ENCODE measurements at regions not wholly inside any gene's neighbourhood (a gene's known extent, or its start where the extent isn't known, plus 50 kb on each side); places are given as distances from the start of the nearest gene placed in this dataset.

DNA sequence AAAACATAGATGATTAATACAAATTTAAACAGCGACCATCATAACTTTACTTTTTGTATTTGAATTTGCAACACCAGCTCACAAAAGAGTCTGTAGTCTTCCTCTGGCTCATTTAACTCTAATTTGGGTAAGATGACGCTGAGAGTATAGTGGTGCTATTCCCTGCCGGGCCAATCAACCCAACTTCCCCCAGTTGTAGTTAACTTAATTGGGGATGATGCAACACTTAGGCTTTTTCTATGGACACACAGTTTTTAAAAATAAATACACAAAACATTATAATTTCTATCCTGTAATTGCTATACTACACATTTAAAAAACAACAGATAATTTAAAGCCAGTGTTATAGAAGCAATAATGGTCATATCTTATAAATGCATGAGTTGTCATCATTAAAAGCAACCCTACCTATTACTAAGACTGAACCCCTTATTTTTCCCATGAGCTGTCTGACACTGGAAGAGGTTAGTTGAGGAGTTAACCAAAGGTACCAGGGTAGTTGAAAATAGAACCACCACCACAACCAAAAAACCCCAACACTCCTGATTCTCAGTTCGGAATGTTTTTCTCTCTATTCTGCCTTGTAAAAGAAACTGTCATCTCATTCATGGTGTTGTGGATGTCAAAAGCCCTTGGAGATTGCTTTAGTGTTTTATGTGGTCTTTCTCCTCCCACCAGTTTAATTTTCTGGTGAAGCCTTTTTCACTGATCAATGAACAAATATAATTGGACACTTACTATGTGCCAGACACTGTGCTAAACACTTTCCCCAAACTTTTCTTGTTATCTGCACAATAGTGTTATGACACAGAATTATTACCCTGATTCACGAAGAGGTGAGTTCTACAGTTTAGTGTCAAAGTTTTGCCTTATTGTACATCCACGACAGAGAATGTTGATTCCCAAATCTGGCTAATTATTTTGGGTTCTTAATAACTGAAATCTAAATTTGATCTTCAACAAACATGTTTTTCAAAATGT is 61.5 kb upstream of the RAPGEF2 start:
- DNase-seq (ENCODE audit: low read depth) = no peak

DNA sequence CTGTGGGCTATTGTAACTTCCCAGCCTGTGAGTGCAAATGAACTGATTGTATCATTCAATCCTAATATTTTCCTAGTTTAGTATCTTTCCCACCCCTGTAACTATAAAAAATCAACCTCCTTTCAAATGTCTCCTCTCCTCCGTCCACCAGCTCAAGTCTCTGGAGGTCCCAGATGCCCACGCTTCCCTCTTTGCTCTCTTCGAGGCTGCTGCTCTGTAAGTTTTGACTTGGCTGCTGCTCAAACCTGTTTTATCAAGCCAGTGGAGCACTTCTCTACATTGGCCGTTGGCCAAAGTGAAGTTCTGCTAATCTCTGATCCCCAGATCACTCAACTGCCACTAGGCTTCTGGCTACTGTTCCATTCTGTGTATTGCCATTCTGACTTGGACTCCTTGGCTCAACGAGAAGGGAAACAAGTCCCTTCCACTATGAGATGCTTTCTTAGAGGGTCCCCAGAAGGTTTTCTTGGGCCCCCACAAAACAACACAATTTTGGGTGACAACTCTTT is 60.7 kb upstream of the RAPGEF2 start:
- DNase-seq (ENCODE audit: low read depth) = no peak

DNA sequence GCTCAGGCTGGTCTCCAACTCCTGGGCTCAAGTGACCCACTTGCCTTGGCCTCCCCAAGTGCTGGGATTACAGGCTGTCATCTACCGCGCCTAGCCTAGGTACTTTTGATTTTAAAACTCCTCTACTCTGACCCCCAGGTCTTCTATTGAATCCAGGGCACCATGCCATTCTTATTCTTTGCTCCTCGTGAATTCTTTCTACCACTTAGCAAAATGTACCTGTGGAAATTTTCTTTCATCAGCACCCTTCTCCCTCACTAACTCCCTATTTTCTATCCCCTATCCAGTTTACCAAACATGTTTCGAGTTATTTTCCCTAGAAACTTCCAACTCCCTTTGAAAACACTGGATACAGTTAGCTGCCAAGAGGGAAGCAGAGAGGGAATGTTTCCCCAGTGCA is 60.0 kb upstream of the RAPGEF2 start:
- no peak for DNase-seq (ENCODE audit: low read depth)

DNA sequence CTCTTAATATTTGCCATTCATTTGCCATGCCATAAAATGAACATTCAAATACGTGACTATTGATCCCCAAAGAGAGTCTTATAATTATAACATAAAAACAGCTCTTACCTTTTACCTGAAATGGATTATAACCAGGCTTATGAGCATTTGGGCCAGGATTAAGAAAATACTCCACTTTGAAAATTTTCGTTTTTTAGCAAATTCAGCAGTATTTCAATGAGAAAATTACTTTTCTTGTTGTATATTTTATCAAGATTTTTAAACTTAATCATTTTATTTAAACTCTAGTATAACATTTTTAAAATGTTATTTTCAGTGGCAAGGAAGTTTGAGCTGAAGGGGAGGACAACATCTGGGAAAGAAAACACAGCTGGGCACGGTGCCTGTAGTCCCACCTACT is 59.0 kb upstream of the RAPGEF2 start:
- DNase-seq (ENCODE audit: low read depth) = no peak

DNA sequence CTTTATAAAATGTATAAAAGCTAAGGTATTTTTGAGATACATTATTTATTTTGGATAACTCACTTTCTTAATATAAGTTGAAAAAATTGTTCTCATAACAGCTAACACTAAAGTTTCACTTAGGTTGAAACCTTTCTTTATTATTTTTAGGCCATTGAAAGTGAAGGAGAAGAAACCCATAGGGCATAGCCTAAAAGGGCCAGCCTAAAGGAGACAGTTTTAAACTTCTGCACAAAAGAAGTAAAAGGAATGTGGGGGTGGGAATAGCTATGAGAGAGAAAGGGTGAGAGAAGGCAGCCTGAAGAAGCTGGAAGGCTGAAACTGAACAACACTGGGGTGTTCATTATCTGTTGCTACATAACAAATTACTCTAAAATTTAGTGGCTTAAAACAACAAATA is 57.6 kb upstream of the RAPGEF2 start:
- no peak for DNase-seq (ENCODE audit: low read depth)

DNA sequence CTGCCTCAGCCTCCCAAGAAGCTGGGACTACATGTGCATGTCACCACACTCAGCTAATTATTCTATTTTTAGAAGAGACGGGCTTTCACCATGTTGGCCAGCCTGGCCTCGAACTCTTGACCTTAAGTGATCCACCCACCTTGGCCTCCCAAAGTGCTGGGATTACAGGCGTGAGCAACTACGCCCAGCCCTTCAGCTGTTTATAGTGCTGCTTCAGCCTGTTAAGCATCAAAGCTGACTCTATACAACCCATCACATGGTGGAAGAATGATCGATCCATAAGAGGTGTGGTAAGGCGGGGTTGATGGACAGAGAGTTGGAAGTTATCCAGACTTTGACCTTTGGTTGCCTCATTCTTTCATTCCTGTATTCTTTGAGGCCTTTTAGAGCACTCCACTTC is 56.2 kb upstream of the RAPGEF2 start:
- DNase-seq (ENCODE audit: low read depth) = no peak

DNA sequence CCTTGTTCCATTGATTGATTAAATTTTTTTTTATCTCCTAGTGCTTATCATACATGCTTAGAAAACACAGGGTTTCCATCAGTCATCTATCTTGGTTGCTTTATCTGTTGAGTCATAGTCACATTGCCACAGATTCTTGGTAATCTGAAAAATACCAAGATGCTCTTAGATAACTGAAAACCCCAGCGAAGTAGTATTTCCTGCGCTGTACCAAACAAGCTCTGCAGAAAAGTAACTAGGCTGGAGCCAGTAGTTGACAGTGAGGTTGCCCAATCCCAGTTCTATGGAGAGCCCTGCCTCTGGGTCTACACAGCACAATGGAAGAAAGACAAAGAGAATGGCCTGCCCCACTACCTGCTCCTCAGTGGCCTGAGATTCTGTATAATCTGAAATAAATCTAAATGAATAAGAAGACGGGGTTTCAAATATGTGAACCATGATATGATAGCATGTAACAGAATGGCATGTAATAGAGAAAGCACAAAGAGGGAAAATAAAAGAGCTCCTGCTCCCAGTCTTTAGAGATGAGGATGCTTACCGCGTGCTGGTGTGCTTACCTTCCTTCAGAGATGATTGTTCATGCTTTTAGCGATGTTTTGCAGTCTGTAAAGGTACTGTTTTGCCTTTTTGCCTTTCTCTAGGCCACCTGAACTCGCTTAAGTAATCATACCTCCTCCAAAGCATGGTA is 55.3 kb upstream of the RAPGEF2 start:
- DNase-seq (ENCODE audit: low read depth) = no peak

DNA sequence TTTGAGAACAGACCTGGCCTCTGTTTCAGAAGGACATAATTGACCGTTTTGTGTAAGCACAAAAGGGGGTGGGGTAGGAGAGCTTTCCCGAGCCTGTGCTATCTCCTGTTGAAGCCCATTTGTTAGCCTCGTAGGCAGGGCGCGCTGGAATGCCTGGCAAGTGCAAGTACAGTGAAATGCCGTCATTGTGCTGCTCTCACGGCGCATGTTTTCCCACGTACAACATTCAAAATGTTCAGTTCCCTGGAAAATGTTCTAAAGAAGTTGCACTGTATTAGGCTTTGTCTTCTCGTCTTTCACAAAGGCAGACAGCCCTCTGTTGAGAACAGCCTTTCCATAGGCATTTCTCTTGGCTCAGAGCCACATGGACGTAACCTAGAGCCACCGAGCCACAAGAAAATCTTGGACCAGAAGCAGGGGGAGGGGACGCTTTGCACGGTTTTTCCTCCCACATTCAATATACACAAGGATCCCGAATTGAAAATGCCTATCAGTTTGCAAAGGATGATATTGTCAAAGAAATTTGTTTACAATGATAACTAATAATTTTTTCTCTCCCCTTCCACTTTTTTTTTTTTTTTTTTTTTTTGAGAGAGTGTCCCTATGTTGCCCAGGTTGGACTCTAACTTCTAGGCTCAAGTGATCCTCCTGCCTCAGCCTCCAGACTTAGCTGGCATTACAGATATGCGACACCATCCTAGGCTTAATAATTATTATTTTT is 54.6 kb upstream of the RAPGEF2 start:
- DNase-seq (ENCODE audit: low read depth) = peak; percentile 44

DNA sequence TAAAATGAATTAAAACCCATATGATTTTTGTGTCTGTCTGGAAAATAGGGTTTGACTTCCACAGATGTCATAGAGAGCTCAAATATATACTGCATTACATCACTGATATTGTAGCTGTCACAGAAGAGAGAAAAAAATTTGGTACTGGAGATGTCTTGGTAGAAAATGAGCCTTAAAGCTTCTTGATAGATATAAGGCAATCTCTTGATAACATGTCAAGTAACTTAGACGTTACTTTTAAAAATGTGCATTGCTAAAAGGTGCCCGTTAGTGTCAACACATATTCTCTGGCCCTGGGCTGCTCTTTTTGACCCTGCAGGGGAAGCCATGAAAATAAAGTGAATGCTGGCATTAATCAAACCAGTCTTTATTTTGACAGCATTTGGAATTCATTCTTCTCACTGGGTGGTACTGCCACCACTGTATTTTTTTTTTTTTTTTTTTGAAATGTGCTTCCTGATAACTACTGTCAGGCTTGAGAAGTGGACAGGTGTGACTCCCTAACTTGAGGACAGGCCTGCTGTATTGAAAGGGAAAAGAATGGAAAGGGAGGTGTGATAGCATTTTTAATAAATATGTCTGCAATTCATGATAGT is 53.0 kb upstream of the RAPGEF2 start:
- DNase-seq (ENCODE audit: low read depth) = no peak

DNA sequence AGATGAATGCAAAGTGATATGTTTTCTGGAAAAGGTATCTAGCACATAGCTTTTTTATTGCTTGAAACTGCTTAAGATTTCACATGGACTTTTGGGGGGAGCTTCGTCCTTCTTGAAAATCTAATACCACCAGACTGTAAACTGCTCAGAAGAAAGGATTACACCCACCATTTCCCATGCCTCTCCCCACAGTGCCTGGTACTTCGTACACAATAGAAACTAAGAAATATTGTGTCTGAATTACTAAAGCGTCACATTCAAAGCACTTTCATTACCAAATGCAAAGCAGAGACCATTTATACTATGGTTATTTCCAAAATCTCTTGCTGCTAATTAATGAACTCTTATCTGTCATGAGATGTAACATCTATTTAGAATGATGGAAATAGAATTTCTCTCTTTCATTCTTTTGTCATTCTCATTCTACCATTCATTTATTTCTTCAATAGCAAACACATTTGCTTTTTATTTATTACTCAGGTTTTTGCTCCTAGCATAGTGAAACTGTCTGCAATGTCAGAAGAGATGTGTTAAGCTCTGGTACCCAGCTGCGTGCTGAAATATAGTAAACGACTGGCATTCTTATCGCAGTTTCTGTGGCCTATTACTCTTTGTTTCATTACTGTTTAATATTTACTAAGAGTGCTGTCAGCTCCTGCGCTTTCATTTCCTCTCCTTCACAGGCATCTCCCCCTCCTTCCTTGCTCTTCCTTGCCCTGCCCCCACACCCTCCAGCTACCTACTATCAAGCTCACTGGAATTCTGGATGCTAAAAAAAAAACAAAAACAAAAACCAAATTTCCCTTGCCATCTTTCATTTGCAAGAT is 51.4 kb upstream of the RAPGEF2 start:
- DNase-seq (ENCODE audit: low read depth) = no peak

DNA sequence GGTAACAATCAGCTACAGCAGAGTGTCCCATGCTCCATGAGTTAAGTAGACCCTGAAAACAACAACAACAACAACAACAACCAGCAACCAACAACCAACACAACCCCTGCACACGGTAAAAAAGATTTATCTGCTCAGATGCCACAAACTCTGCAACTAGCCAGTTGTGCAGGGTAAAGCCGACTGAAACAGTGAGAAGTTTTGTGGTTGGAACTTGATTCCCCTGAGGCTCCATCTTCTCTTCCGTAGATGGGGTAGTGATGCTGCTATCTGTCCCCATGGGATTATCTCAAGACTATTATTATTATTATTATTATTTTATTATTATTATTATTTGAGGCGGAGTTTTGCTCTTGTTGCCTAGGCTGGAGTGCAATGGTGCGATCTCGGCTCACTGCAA is 50.6 kb upstream of the RAPGEF2 start:
- no peak for DNase-seq (ENCODE audit: low read depth)
